A204.1 (cell line): ENCODE measurements at regions not wholly inside any gene's neighbourhood (a gene's known extent, or its start where the extent isn't known, plus 50 kb on each side); places are given as distances from the start of the nearest gene placed in this dataset.
"Not testable (repeated sequence)": the region's sequence is repeated elsewhere in the genome, so short reads cannot be mapped to it uniquely, and the experiment has no call there.

Source experiments
- FAIRE-seq: peaks from 2 replicates; lab custom pipeline; 2012; peaks lifted over from hg19 to GRCh38; lab: Jason Lieb, UNC

GRCh38 chr6:3962291-3963280 is 113.4 kb downstream of the FAM50B start:
- FAIRE-seq = no peak

GRCh38 chr6:3963426-3963825 is 114.3 kb downstream of the FAM50B start:
- FAIRE-seq = no peak

- FAIRE-seq = no peak
Measured at GRCh38 chr6:3965071-3965718, 113.7 kb downstream of the FAM217A start.

GRCh38 chr6:3966426-3966825 is 112.5 kb downstream of the FAM217A start:
- FAIRE-seq = no peak

- FAIRE-seq = no peak
Measured at GRCh38 chr6:3970097-3970496, 108.8 kb downstream of the FAM217A start.

GRCh38 chr6:3973152-3973551 is 105.8 kb downstream of the FAM217A start:
- FAIRE-seq = not testable (repeated sequence)

- no peak for FAIRE-seq
Measured at GRCh38 chr6:3977875-3978711, 100.8 kb downstream of the FAM217A start.

GRCh38 chr6:3978966-3979365 is 100.0 kb downstream of the FAM217A start:
- FAIRE-seq = not testable (repeated sequence)

GRCh38 chr6:3981917-3982316 is 97.0 kb downstream of the FAM217A start:
- no peak for FAIRE-seq

- FAIRE-seq = no peak
Measured at GRCh38 chr6:3983778-3984177, 95.2 kb downstream of the FAM217A start.

GRCh38 chr6:3984494-3984893 is 94.4 kb downstream of the FAM217A start:
- FAIRE-seq = no peak

- FAIRE-seq = no peak
Measured at GRCh38 chr6:3986241-3986640, 92.7 kb downstream of the FAM217A start.

GRCh38 chr6:3987053-3987452 is 91.9 kb downstream of the FAM217A start:
- FAIRE-seq = no peak

GRCh38 chr6:3987576-3987975 is 91.4 kb downstream of the FAM217A start:
- no peak for FAIRE-seq

GRCh38 chr6:3990692-3991491 is 88.0 kb downstream of the FAM217A start:
- FAIRE-seq = peak; percentile 83

GRCh38 chr6:3991941-3992340 is 87.0 kb downstream of the FAM217A start:
- no peak for FAIRE-seq

GRCh38 chr6:3996349-3996748 is 82.6 kb downstream of the FAM217A start:
- FAIRE-seq = no peak

GRCh38 chr6:3997177-3997770 is 81.7 kb downstream of the FAM217A start:
- FAIRE-seq = peak; percentile 51

GRCh38 chr6:3999800-4000661 is 78.9 kb downstream of the FAM217A start:
- no peak for FAIRE-seq

- no peak for FAIRE-seq
Measured at GRCh38 chr6:4004249-4004648, 74.7 kb downstream of the FAM217A start.
